Retinal pigment epithelial cell (primary cell): ENCODE measurements at regions not wholly inside any gene's neighbourhood (a gene's known extent, or its start where the extent isn't known, plus 50 kb on each side); places are given as distances from the start of the nearest gene placed in this dataset.

Experiments used
- DNase-seq: peaks from one replicate; pipeline ENCODE4 v3.0.0-alpha.2; 2010; ENCODE audit warnings: low read depth
- H3K4me3 ChIP-seq: 2 replicates; pipeline ENCODE4 v1.5.1; 2011; ENCODE audit warnings: mild to moderate bottlenecking, low read length, control low read depth, moderate library complexity
- CTCF ChIP-seq: conservative IDR thresholded peaks from 2 replicates; pipeline ENCODE4 v1.5.1; 2011; ENCODE audit warnings: low read depth, low read length, control low read depth, inconsistent platforms

- no peak for TF ChIP-seq CTCF
- no peak for DNase-seq
- H3K4me3 ChIP-seq = no peak overlapping the region
Observed at GRCh38 chr1:30024411-30025195, 698.8 kb downstream of the MATN1 start.

DNA sequence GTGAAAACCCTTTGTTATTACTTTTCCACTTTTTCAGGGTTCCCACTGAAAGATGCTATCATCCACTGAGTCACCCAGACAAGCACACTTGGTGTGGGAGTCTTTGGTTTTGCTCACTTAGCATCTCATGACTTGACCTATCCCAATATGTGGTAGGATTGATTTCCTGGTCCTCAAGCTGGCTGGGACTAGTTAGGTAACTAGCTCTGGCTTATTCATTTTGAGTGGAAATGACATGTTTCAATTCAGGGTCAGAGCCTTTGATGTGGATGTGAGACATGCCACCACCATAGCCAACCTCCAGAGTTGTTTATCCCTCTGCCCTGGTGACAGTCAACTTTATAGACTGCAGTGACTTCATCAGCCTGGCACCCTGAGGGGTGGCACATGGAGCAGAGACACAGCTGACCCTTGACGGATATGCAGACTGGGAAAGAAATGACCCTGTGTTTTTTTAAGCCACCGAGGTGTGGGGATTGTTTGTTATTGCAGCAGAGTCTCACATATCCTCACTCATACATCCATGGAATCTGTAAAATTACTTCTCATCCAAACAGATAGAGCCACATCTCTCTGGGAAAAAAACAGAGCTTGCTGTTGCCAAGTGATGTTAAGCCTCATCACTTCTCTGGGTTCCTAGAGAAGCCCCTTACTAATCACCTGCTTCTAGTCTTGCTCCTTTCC, 699.9 kb downstream of the MATN1 start:
- no peak for TF ChIP-seq CTCF
- no peak for DNase-seq
- H3K4me3 ChIP-seq = no peak overlapping the region

- no peak overlapping the region for H3K4me3 ChIP-seq
- TF ChIP-seq CTCF = no peak
- no peak for DNase-seq
Observed at GRCh38 chr1:30014031-30014430, 709.4 kb downstream of the MATN1 start.

DNA sequence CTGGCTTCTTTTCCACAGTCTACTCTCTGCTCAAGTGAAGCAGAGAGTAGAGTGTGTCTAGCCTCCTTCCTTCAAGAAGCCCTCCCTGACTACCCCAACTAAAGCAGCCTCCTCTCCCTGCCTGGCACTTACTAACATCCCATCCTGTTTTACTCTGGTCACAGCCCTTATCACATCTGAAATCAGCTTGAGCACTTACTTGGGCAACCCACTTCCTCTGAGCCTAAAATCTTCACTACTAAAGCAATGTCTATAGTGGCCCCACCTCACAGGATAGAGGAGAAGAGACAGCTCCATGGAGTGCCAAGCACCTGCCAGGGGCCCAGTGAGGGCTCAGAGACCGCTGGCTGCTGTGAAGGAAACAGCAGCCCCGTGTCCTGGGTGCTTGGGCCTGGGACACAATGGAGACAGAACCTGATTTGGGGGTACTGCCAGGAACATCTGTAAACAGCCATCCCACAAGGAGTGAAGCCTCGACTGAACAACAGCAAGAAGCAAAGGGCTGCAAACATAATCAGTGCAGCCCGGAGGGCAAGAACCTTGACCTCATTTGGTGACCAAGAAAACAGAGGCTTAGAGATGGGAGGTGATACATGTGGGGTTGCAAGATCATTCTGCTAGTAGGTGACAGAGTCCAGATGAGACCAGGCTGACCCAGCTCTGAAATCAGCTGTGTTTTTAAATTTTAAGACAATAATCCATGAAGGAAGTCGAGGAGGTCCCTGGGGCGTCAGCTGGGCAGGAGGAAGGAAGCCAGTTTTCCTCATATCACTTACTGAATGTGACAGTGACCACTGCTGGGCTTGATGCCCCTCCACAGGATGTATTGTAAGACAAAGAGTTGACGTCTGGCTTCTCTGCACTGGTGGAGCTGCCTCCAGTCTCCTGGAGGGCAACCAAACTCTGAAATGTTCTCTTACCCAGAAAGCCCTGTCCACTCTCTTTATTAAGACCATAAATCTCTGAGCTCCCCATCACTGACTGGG, 710.6 kb downstream of the MATN1 start:
- no peak for TF ChIP-seq CTCF
- no peak for DNase-seq
- no peak overlapping the region for H3K4me3 ChIP-seq

GRCh38 chr1:30011970-30012369, 711.4 kb downstream of the MATN1 start:
- no peak for TF ChIP-seq CTCF
- DNase-seq = no peak
- H3K4me3 ChIP-seq = no peak overlapping the region

DNA sequence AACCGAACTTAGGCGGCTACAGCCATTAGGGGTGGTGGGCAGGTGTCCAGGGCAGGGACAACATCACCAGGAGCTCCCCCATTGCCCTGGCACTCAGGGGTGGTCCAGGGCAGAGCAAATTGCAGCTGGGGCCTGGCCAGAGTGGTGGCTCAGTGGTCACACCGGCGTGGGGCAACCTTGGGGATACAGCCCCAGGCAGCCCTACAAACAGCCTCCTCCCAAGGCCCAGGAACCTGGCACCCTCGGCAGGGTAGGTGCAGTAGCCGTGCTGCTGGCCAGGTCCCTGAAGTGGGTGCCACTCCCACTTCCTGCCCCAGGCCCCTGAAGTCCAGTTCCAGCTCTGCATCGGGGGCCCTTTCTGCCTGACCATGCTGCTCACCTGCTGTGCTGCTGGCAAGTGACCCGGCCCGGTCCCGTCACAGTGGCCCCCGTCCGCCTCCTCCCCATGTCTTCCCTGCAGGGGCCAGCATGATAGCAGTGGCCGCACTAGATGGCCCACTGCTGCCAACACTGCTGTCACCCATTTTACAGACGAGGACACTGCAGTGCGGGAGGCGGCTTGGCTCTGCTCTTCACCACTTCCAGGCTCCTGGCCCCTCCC, 712.8 kb downstream of the MATN1 start:
- TF ChIP-seq CTCF = no peak
- no peak for DNase-seq
- H3K4me3 ChIP-seq = no peak overlapping the region
